ENCODE measurements at regions not wholly inside any gene's neighbourhood (a gene's known extent, or its start where the extent isn't known, plus 50 kb on each side); places are given as distances from the start of the nearest gene placed in this dataset.

DNA sequence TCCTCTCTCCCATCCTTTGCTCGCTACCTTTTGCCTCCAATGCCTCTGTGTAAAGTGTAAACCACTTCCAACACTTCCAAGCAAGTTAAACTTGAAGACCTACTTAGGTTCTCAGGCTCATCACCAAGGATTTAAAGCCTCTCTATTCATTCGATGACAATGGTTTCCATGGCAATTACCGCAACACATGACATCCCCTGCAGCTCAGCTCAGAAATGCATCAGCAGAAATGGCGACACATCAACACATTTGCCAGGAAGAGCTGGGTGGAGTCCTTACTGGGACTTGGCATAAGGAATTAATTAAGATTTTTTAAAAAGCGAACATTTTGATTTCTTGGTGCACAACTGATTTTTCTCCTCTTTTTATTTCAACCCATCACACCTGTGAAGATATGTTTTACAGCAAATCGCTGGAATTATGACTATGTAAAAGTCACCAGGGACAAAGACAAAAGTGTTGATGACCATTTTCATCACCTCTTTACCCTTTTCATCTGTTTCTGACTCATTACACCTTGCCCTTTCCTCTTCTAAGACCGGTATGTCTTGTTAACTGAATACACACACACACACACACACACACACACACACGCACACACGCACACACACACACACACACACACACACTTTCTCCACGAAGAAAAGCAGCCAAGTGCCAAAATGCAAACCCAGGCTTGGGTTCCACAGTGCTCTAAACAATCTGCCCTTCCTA is 453.4 kb upstream of the CELF2 start:
- no peak for DNase-seq (ENCODE audit: low spot score)
- intact Hi-C loops (cut with DNase I): no loop called here

DNA sequence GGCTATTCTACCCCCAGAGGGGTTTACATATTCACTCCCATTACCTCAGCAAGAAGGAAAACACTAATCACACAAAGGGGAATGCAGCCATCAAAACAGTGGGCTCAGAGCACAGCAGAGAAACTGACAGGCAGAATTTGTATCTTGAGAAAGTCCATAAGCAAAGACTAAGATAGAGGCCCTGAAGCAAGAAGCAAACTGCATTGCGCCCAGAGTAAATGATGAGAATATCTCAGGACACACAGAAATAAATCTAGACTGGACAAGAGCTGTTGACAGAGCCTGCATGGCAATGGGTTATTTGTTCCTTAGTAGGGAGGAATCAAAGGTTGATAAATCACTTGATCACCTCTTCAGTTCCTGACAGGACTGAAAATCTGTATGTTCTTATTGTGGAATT is 440.7 kb upstream of the CELF2 start:
- intact Hi-C loops (cut with DNase I): no loop called here
- no peak for DNase-seq (ENCODE audit: low spot score)

DNA sequence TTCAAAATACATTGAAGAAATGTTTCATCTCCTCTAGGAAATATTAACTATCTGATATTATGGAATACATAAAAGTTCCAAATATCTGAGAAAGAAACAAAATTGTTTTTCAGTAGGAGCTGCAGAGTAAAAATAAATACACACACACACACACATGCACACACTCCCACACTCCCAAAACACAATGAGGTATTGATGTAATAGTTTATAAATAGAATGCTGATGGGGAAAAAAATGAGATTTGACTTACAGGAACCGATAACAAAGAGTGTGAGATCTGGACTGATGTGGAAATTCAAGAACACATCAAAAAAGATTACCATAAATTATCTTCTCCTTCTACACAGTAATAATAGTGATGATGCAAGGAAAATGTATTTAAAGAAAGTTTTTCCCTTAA is 438.0 kb upstream of the CELF2 start:
- DNase-seq (ENCODE audit: low spot score): no peak
- intact Hi-C loops (cut with DNase I): no loop called here

DNA sequence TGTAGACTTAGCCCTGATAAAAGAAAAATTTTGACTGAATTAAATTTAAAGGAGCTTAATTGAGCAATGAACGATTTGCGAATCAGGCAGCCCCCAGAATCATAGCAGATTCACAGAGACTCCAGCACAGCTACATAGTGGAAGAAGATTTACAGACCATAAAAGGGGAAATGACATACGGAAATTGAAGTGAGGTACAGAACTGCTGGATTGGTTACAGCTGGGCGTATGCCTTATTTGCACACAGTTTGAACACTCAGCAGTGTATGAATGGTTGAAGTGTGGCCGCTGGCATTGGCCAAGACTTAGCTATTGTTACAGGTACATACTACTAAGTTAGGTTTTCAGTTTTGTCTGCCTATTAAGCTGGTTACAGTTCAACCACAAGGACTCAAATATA is 433.5 kb upstream of the CELF2 start:
- intact Hi-C loops (cut with DNase I): no loop called here
- no peak for DNase-seq (ENCODE audit: low spot score)

DNA sequence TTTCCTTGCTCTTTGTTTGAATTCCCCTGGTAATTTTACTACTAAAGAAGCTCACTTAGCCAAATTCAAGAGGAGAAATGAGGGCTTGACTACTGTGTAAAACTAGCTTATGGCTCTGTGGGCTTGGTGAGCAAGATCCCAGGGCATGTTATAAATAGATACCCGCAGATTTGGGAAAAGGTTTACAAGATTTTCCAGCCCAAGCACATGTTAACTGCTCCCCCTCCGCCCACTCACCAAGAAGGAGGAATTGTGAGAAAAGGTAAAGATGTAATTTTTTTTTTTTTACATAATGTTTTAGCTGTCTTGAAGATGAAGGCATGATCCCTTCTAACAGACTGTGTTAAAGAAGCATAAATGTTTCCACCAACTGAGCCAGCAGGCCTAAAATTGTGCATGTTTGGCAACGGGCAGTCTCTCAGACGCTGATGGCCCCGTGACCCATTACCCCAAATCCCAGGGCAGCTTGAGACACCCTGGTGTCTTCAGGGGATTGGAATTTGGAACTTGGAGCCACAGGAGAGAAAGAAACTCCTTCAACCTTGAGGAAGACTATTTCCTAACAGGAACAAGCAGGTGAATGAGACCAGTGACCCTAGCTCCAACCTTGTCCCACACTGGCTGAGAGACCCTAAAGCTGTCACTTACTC is 429.8 kb upstream of the CELF2 start:
- intact Hi-C loops (cut with DNase I): no loop called here
- no peak for DNase-seq (ENCODE audit: low spot score)

DNA sequence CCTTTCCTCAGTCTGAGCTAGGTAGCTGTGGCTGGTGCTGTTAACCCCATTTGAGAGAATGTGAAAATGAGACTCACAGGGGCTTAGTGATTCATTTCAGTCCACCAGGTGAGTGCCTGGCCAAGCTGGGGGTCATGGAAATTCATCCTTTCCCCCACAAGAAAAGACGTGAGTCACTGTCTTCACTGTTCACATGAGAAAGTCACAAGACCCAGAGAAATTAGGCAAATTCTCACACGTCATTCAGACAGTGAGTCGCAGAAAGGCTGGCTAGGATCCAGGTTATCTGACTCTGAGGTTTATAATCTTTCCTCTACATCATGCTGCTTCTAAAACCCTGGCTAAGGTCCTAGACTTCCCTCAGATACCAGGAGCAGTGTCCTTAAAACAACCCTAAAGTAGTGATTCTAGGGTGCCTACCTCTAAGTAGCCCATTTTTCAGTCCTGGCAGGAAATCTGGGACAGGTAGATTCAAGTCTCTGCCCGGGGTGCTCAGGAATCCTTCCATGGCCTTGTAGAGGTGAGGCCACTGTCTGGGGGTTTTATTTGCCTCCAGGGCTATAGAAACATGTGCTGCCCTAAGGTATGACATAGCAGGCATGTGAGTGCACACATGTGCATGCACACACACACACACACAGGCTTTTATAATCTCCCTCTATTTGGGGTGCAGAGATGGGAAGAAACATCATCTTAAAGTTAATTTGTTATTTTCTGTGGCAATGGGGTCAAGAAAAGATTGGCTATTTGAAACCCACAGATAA is 427.9 kb upstream of the CELF2 start:
- DNase-seq (ENCODE audit: low spot score): no peak
- intact Hi-C loops (cut with DNase I): no loop called here

DNA sequence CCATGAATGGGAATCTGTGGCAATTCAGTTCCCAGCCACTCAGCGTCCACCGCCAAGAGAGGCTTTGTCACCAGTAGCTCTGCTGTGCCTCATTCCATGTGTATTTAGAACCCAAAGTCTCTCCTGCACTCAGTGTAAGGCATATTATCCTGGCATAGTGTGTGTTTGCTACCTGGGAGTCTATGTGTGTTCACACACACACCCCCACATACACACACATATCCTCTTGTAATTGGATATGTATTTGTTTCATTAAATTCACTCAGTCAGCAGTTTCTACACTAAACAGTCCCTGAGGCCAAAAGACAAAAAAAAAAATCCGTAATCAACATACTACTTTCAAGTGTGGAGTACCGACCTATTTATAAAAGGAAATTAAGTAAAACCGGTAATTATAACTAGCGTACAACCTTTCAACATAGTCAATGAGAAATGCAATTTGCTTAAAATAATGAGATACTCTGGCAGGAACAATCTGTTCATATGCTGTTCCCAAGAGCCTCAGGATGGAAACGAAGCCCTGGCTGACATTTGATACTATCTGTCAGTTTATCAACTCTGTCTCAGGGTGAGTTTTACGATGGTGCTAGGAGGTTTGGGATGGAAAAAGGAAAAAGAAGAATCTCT is 425.8 kb upstream of the CELF2 start:
- intact Hi-C loops (cut with DNase I): no loop called here
- DNase-seq (ENCODE audit: low spot score): no peak

DNA sequence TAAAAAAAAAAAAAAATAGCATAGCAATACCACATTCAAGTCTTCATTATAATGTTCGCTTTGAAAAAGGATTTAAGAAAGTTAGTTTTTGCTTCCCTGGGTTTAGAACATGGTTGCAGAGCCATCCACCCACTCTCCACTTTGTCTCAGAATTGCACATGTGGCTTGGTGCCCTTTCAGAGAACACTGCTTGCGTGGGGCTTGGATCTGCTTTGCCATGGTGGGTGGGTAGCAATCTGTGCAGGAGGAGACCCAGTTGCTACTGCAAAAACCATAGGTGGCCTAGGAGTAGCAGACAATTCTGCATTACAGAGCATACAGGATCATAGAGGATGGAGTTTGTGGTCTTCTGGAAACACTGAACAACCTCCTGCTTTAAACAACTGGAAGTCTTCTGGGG is 421.4 kb upstream of the CELF2 start:
- DNase-seq (ENCODE audit: low spot score): no peak
- intact Hi-C loops (cut with DNase I): no loop called here

DNA sequence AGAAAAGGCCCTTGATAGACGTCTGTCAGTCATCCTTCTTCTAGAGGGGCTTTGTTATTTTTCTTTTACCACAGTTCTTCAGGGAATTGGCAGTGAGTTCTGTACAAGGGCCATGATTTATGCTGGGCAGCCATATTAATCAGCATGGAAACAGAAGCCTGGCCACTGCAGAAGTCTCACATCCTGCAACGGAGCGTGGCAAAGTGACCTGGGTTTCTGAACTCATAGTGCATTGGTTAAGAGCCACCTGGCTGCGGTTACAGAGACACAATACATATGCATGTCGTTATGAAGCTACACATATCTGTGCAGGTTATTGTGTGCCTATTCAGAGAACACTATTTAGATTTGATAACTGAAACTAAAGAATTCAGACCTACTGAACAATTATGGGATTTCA is 419.4 kb upstream of the CELF2 start:
- intact Hi-C loops (cut with DNase I): no loop called here
- DNase-seq (ENCODE audit: low spot score): no peak

DNA sequence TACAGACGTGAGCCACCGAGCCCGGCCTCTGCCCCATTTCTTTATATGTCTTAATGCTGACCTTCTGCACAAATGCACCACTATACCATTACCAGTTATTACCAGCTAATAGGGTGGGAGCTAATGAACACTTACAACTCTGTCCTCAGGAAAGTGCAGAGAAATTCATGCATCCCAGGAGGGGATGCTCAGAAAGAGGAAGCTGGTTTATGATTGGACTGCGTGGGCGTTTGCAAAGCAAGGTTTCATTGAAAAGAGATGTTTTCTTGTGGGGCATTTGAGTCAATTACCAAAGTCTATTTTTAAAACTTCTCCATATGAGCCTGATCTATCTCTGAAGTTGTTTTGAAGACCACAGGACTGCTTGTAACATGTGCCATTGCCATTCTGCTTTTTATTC is 417.7 kb upstream of the CELF2 start:
- no peak for DNase-seq (ENCODE audit: low spot score)
- intact Hi-C loops (cut with DNase I): no loop called here

DNA sequence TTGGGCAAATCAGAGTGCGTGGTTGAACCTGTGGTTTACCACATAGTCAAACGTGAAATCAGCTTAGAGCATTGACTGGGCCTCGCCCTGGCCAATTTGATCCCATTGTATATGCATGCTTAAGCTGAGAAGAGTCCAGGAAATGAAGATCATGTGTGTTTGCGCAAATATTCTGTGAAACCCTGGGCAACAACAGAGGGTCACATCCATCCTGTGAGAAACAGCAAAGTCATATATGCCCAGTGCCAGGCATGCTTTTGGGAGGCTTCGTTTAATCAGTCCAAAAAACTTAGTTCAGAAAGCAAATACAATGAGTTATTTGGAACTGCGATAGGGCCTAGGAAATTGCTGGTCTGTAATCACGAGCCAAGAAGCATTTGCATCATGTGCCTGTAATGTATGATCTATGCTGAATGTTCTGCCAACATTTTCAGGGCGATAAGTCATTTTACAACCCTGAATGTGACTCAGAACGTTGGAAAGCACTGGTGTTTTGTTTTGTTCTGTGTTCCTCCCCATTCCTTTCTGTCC is 412.1 kb upstream of the CELF2 start:
- DNase-seq (ENCODE audit: low spot score): no peak
- intact Hi-C loops (cut with DNase I): no loop called here

DNA sequence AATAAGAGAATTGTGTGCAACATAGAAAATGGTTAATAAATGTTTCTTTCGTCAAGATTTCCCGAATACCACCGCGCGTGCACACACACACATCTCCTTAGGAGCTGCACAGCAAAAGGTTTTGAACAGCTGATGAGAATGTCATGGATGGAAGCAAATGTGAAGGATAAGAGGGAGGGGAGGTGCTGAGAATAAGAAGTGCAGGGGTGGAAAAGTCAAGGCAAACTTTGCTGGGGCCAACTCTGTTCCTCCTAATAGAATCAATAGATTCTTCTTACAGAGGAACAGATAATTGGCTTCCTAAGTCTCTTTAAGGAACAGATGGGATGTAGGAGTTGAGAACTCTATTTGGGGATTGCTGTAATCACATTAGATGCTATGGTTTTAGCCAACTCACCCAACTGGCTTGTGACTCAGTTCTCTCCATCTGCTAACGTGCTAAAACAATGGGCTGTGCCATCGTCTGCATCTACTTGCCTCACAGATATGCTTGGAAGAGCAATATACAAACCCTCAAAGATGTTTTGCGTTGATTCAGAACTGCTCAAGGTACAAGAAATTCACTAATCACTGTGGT is 408.2 kb upstream of the CELF2 start:
- intact Hi-C loops (cut with DNase I): no loop called here
- DNase-seq (ENCODE audit: low spot score): no peak

DNA sequence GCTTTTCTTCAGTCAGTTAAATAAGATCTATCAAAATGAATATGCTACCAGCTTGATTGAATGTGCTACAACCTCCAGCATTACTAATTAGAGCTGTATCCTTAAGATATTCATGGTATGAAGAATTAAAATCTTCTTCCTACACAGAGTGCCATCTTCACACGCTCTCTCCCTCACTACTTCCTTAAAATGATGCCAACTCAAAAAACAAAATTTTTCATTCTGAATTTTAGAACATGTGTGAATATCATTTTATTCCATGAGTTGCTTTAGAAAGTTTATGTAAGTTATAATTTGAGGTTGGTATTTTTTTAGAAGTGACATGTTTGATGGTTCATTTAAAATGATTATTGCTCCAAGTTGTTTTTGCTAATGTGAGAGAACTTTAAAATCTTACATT is 407.5 kb upstream of the CELF2 start:
- no peak for DNase-seq (ENCODE audit: low spot score)
- intact Hi-C loops (cut with DNase I): no loop called here

DNA sequence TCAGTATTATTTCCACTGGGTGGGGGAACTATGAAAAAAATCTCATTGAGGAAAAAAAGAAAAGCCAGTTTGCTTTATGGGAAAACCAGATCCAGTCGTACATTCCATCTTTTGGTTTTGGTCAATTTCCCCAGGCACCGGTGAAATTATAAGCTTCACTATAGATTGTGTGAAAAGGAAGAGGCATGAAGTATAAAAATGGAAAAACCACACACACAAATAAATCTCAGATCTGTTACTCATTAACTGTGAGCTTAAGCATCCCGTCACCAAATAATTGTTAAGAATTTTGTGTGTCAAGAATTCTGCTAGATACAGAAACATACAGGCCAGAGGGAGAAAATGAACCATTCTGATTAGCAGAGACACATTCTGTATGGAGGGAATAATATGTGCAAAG is 405.5 kb upstream of the CELF2 start:
- intact Hi-C loops (cut with DNase I): no loop called here
- DNase-seq (ENCODE audit: low spot score): no peak

DNA sequence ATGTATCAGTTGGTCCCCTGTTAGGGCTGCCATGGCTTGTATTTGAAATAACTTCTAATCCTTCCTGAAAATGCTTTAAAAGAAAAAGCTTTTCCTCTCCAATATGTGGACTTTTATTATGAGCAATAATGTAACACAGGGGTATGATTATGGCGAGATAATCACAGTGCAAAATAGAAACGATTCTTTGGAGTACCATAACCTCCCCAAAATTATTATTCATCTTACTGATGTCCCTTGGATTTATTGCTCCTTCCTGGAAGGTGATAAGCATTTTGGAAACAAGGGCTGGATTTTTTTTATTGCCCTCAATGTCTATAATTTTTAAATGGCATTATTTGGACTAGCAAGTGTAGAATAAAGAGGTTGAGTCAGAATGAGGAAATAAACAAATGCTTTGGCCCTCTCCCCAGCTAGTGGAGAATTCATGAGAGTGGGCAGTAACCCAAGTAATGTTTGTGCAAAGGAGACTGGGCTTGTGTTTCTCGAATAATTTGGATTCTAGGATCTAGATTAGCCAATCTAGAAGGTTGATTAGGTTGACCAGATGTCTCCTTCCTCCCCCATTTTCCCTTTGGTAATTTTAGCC is 403.9 kb upstream of the CELF2 start:
- DNase-seq (ENCODE audit: low spot score): no peak
- intact Hi-C loops (cut with DNase I): no loop called here

DNA sequence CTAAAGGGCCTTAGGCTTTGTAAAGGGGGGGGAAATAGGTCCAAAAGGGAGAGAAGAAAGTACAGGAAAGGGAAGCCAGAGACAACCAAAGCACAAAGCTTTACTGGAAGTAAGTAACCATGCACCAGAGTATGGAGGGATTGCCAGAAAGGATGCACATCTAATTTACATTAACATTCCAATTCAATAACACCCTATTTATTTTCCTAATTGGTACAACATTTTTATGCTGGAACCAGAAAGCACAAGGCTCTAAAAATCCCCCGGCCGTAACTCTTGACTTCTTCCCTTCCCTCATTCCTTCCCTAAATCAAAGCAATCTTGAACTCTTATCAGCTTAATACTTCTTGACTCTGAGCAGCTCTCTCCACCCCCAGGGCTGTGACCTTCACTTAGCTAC is 400.0 kb upstream of the CELF2 start:
- intact Hi-C loops (cut with DNase I): no loop called here

DNA sequence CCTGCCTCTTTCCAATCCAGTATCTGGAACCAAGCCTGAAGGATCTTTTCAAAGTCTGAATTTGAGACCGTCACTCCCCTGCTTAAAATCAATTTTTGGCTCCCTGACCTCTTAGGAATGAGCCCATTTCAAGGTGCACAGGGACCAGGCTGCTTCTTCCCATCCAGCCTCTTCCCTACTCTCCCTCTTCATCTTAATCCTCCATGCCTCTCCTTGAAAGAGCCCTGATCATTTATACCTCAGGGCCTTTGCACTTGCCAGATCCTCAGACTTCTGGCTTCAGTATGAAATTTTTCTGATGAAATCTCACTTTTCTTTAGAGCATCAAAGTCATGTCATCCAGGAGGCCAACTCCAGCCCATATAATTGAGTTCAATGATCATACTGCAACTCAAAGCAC is 399.5 kb upstream of the CELF2 start:
- intact Hi-C loops (cut with DNase I): no loop called here
- DNase-seq (ENCODE audit: low spot score): no peak

More for the DNA sequence above, 400.0 kb upstream of the CELF2 start:
- DNase-seq (ENCODE audit: low spot score): no peak

DNA sequence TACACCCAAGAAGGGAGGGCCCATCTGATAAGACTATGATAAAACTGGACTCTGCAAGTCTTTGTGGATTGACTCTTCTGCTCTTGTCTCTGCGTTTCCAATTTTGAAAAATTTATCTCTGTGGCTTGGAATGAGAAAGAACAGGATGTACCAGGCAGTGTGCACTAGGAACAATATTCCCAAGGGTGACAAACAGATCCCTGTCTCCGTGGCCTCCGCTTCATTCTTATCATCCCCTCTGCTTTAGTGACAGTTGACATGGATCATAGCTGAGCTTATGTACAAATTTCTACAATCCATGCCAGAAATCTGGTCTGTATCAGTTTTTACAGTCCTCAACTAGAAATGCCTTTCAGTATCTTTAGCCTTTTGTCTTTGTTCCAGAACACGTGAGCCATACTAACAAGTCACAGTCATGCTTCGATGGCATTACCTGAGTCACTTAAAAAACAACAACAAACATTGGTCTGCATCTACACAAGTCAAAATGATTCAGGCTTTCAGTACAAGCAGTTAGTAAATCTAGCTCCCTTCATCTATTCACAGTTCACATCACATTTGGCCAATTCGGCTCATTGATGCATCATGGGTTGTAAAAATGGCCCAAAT is 393.6 kb upstream of the CELF2 start:
- no peak for DNase-seq (ENCODE audit: low spot score)
- intact Hi-C loops (cut with DNase I): no loop called here

DNA sequence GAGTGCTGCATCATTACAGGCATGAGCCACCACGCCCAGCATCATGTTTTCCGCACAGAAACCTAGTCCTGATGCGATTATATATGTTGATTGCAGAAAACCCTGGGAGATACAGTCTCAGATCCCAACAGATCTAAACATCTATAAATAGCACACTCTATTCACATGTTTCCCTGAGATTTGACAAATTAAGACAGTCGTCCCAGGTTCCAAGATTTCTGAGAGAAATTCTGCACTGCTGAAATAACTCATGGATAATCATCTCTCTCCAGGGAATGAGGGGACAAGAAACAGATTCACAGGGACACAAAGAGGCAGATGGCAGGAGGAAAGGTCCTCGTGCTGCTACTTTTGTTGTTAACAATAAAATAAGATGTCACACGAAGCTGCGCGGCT is 393.1 kb upstream of the CELF2 start:
- intact Hi-C loops (cut with DNase I): no loop called here
- DNase-seq (ENCODE audit: low spot score): no peak

Data from cardiac septum (tissue), 1 donor.